ENCODE measurements at regions not wholly inside any gene's neighbourhood (a gene's known extent, or its start where the extent isn't known, plus 50 kb on each side); places are given as distances from the start of the nearest gene placed in this dataset.

- TF ChIP-seq CTCF (IDR thresholded peaks at IDR 0.05) (no peak), EZH2 (IDR thresholded peaks at IDR 0.05; ENCODE audit: borderline replicate concordance, insufficient read depth, low read depth, low read length, poor library complexity, severe bottlenecking) (no peak)
These were observed 68.2 kb upstream of the NKX1-1 start for GRCh38 chr4:1474126-1475090.
